ENCODE measurements at regions not wholly inside any gene's neighbourhood (a gene's known extent, or its start where the extent isn't known, plus 50 kb on each side); places are given as distances from the start of the nearest gene placed in this dataset.
"Not testable (repeated sequence)": the region's sequence is repeated elsewhere in the genome, so short reads cannot be mapped to it uniquely, and the experiment has no call there.

DNA sequence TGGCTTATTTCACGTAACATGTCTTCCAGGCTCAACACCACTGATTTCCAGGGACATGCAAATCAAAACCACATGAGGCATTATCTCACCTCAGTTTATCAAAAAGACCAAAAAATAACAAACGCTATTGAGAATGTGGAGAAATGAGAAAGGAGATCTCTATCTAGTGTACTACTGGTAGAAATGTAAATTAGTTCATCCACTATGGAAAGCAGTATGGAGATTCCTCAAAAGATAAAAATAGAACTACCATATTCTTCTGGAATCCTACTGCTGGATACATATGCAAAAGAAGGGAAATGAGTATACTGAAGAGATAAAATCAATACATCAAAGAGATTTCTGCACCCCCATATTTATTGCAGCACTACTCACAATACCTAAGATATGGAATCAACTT, 329.6 kb upstream of the NDST3 start (continued):
- TF ChIP-seq, protein P1, sequence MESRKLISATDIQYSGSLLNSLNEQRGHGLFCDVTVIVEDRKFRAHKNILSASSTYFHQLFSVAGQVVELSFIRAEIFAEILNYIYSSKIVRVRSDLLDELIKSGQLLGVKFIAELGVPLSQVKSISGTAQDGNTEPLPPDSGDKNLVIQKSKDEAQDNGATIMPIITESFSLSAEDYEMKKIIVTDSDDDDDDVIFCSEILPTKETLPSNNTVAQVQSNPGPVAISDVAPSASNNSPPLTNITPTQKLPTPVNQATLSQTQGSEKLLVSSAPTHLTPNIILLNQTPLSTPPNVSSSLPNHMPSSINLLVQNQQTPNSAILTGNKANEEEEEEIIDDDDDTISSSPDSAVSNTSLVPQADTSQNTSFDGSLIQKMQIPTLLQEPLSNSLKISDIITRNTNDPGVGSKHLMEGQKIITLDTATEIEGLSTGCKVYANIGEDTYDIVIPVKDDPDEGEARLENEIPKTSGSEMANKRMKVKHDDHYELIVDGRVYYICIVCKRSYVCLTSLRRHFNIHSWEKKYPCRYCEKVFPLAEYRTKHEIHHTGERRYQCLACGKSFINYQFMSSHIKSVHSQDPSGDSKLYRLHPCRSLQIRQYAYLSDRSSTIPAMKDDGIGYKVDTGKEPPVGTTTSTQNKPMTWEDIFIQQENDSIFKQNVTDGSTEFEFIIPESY (IDR thresholded peaks at IDR 0.05; ENCODE audit: extremely low read depth, insufficient replicate concordance, low read length), result no peak

DNA sequence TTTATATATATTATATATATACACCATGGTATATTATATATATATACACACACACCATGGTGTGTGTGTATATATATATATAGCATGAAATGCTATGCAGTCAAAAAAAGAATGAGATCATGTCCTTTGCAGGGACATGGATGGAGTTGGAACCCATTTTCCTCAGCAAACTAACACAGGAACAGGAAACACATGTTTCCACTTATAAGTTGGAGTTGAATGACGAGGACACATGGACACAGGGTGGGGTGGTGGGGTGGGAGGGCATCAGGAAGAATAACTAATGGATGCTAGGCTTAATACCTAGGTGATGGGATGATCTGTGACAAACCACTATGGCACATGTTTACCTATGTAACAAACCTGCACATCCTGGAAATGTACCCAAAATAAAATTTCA, 293.6 kb upstream of the NDST3 start:
- Histone ChIP-seq H3K4me3 (replicated peaks in 1 of 2; ENCODE audit: low read depth in 1 of 2, low read length in 2 of 2) (no peak overlapping the region), H2AFZ (ENCODE audit: low read depth, low read length, poor library complexity, severe bottlenecking) (no peak overlapping the region), H3K4me2 (ENCODE audit: low read length) (no peak overlapping the region), H3K4me1 (ENCODE audit: control insufficient read depth in 1 of 2, insufficient read depth in 2 of 2, low read length in 2 of 2) (no peaks in the 10 kb centered on the region), H3K9ac (ENCODE audit: low read length) (no peak overlapping the region), H3K9me2 (ENCODE audit: insufficient read depth) (peaks cover 4% of the 10 kb centered on the region; the same call in 1 of the 2 replicates), H3K27ac (ENCODE audit: low read depth, low read length) (no peak overlapping the region), H3K9me3 (ENCODE audit: control insufficient read depth in 1 of 2, insufficient read depth in 1 of 2, low read depth in 1 of 2, low read length in 2 of 2) (no peaks in the 10 kb centered on the region), H3K36me3 (ENCODE audit: control insufficient read depth in 1 of 2, insufficient read depth in 2 of 2, low read length in 2 of 2) (no peaks in the 10 kb centered on the region), H3K79me2 (ENCODE audit: insufficient read depth, low read length) (no peaks in the 10 kb centered on the region), H4K20me1 (ENCODE audit: insufficient read depth) (no peaks in the 10 kb centered on the region), H3K27me3 (ENCODE audit: insufficient read depth, low read length) (no peaks in the 10 kb centered on the region)
- CTCF ChIA-PET, result no interaction called here
- intact Hi-C loops (cut with micrococcal nuclease), result no loop called here
- DNase-seq (ENCODE audit: low read depth, low spot score) (no peak), ATAC-seq (no peak)
- TF ChIP-seq CEBPB (IDR thresholded peaks at IDR 0.05; ENCODE audit: low read depth), result no peak
- TF ChIP-seq ELF1 (IDR thresholded peaks at IDR 0.05; ENCODE audit: borderline replicate concordance, low read depth), result no peak
- TF ChIP-seq ZFX (IDR thresholded peaks at IDR 0.05), result no peak
- TF ChIP-seq RAD21 (IDR thresholded peaks at IDR 0.05; ENCODE audit: low read depth), result no peak
- no peak for TF ChIP-seq SIN3A (IDR thresholded peaks at IDR 0.05; ENCODE audit: low read depth)
- POLR2A ChIA-PET, result no interaction called here
- no TSS peak for BruUV-seq (replicated peaks)
- RAD21 ChIA-PET (ENCODE audit: low non-redundant PET in 1 of 2, low total read pairs in 2 of 2, uncharacterized antibody in 2 of 2, unreplicated experiment in 2 of 2), result no interaction called here

DNA sequence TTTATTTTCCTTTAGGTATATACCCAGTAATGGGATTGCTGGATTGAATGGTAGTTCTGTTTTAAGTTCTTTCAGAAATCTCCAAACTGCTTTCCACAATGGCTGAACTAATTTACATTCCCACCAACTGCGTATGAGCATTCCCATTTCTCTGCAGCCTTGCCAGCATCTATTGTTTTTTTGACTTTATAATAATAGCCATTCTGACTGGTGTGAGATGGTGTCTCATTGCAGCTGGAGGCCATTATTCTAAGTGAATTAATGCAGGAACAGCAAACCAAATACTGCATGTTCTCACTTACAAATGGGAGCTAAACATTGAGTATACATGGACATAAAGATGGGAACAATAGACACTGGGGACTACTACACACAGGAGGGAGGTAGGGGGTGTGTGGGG, 288.9 kb upstream of the NDST3 start:
- H3K9me3 ChIP-seq (ENCODE audit: control insufficient read depth in 1 of 2, insufficient read depth in 1 of 2, low read depth in 1 of 2, low read length in 2 of 2); H3K9me2 ChIP-seq (ENCODE audit: insufficient read depth); H3K27ac ChIP-seq (ENCODE audit: low read depth, low read length); RAD21 ChIA-PET (ENCODE audit: low non-redundant PET in 1 of 2, low total read pairs in 2 of 2, uncharacterized antibody in 2 of 2, unreplicated experiment in 2 of 2); POLR2A ChIA-PET; BruUV-seq (replicated peaks); H4K20me1 ChIP-seq (ENCODE audit: insufficient read depth); H3K4me2 ChIP-seq (ENCODE audit: low read length); DNase-seq (ENCODE audit: low read depth, low spot score); H3K4me1 ChIP-seq (ENCODE audit: control insufficient read depth in 1 of 2, insufficient read depth in 2 of 2, low read length in 2 of 2); intact Hi-C loops (cut with micrococcal nuclease); H3K79me2 ChIP-seq (ENCODE audit: insufficient read depth, low read length); ATAC-seq; H2AFZ ChIP-seq (ENCODE audit: low read depth, low read length, poor library complexity, severe bottlenecking); H3K36me3 ChIP-seq (ENCODE audit: control insufficient read depth in 1 of 2, insufficient read depth in 2 of 2, low read length in 2 of 2); H3K4me3 ChIP-seq (replicated peaks in 1 of 2; ENCODE audit: low read depth in 1 of 2, low read length in 2 of 2); H3K27me3 ChIP-seq (ENCODE audit: insufficient read depth, low read length); H3K9ac ChIP-seq (ENCODE audit: low read length); CTCF ChIA-PET: not testable (repeated sequence)

All from HCT116 (cell line).